ENCODE measurements at regions not wholly inside any gene's neighbourhood (a gene's known extent, or its start where the extent isn't known, plus 50 kb on each side); places are given as distances from the start of the nearest gene placed in this dataset.

GRCh38 chr3:159922193-159922840 is 66.3 kb upstream of the IL12A start:
- intact Hi-C loops (cut with DNase I) = no loop called here
- Histone ChIP-seq H3K9me3 (no peaks in the 10 kb centered on the region), H3K4me3 (no peak overlapping the region), H3K4me1 (no peaks in the 10 kb centered on the region), H3K27ac (no peak overlapping the region), H3K27me3 (ENCODE audit: low read depth) (no peaks in the 10 kb centered on the region), H3K36me3 (no peaks in the 10 kb centered on the region)
- no peak for TF ChIP-seq CTCF (IDR thresholded peaks at IDR 0.05)
- ATAC-seq = no peak
- no peak for DNase-seq

- Histone ChIP-seq H3K27ac (no peak overlapping the region), H3K9me3 (no peaks in the 10 kb centered on the region), H3K4me1 (no peaks in the 10 kb centered on the region), H3K27me3 (ENCODE audit: low read depth) (no peaks in the 10 kb centered on the region), H3K4me3 (no peak overlapping the region), H3K36me3 (no peaks in the 10 kb centered on the region)
- DNase-seq (no peak), ATAC-seq (no peak)
- intact Hi-C loops (cut with DNase I) = no loop called here
- TF ChIP-seq CTCF (IDR thresholded peaks at IDR 0.05) = no peak
Measured at GRCh38 chr3:159922861-159923312, 65.7 kb upstream of the IL12A start.

- no peak for TF ChIP-seq CTCF (IDR thresholded peaks at IDR 0.05)
Measured at GRCh38 chr3:159923336-159923735, 65.3 kb upstream of the IL12A start.

GRCh38 chr3:159923956-159924355 is 64.7 kb upstream of the IL12A start:
- intact Hi-C loops (cut with DNase I) = no loop called here
- Histone ChIP-seq H3K4me1 (peaks cover 10% of the 10 kb centered on the region), H3K27ac (no peak overlapping the region), H3K36me3 (no peaks in the 10 kb centered on the region), H3K4me3 (no peak overlapping the region), H3K9me3 (no peaks in the 10 kb centered on the region), H3K27me3 (ENCODE audit: low read depth) (no peaks in the 10 kb centered on the region)
- DNase-seq (no peak), ATAC-seq (no peak)
- TF ChIP-seq CTCF (IDR thresholded peaks at IDR 0.05) = no peak

More at GRCh38 chr3:159923336-159923735, 65.3 kb upstream of the IL12A start:
- H3K36me3 ChIP-seq = no peaks in the 10 kb centered on the region
- no peak overlapping the region for H3K27ac ChIP-seq
- H3K4me1 ChIP-seq = peaks cover 4% of the 10 kb centered on the region
- H3K4me3 ChIP-seq = no peak overlapping the region
- no peaks in the 10 kb centered on the region for H3K9me3 ChIP-seq
- no peak for DNase-seq
- no peak for ATAC-seq
- intact Hi-C loops (cut with DNase I) = no loop called here
- no peaks in the 10 kb centered on the region for H3K27me3 ChIP-seq (ENCODE audit: low read depth)

- DNase-seq = no peak
- no peak overlapping the region for H3K27ac ChIP-seq
- intact Hi-C loops (cut with DNase I) = no loop called here
- H3K9me3 ChIP-seq = no peaks in the 10 kb centered on the region
- no peak for TF ChIP-seq CTCF (IDR thresholded peaks at IDR 0.05)
- no peak for ATAC-seq
- no peaks in the 10 kb centered on the region for H3K27me3 ChIP-seq (ENCODE audit: low read depth)
- H3K4me1 ChIP-seq = peaks cover 13% of the 10 kb centered on the region
- no peak overlapping the region for H3K4me3 ChIP-seq
- H3K36me3 ChIP-seq = no peaks in the 10 kb centered on the region
Measured at GRCh38 chr3:159924411-159924810, 64.2 kb upstream of the IL12A start.
